Endothelial cell of umbilical vein (primary cell): ENCODE measurements at regions not wholly inside any gene's neighbourhood (a gene's known extent, or its start where the extent isn't known, plus 50 kb on each side); places are given as distances from the start of the nearest gene placed in this dataset.

Experiments used
- BruUV-seq: library from RNA; stranded (reverse); fragments of 400-500 nt; replicated peaks from 2 replicates; lab custom pipeline; 2021; lab: Mats Ljungman, UMichigan
- CTCF ChIA-PET: fragments of 300-600, 350-600 bp; sonication (Branson Sonifier 250); formaldehyde crosslinking; loops from one replicate; lab custom pipeline; 2021; ENCODE audit warnings: antibody characterized with exemption, inconsistent platforms; lab: Charles Lee
- POLR2A ChIA-PET: fragments of 300-600, 350-600 bp; sonication (Branson Sonifier 250); formaldehyde crosslinking; loops from one replicate; lab custom pipeline; 2021; ENCODE audit warnings: antibody characterized with exemption, inconsistent platforms; lab: Charles Lee
- DNase-seq: peaks from one replicate; pipeline ENCODE4 v3.0.0-alpha.2; 2011; ENCODE audit warnings: low read depth, low spot score
- FAIRE-seq: peaks from 2 replicates; lab custom pipeline; 2011; peaks lifted over from hg19 to GRCh38; lab: Jason Lieb, UNC
- H2AFZ ChIP-seq: 2 replicates; pipeline ENCODE4 v1.6.0; 2012; ENCODE audit warnings: low read depth, low read length, control low read depth, inconsistent platforms
- H3K27ac ChIP-seq: 2 replicates; pipeline ENCODE4 v1.5.1; 2011; ENCODE audit warnings: low read depth, mild to moderate bottlenecking, control low read depth, low read length, moderate library complexity; ENCODE audit not compliant: insufficient read depth
- H3K27me3 ChIP-seq, 2 experiments: 2 replicates each; pipeline versions ENCODE4 v1.6.0 to v1.6.1; 2011; ENCODE audit warnings: low read length in 2 of 2, mixed read lengths in 1 of 2; ENCODE audit not compliant: control insufficient read depth in 2 of 2, insufficient read depth in 2 of 2
- H3K36me3 ChIP-seq, 2 experiments: 2 replicates in 1 of 2; 3 replicates in 1 of 2; pipeline ENCODE4 v1.5.1; 2011; ENCODE audit warnings: low read length in 2 of 2, mild to moderate bottlenecking in 1 of 2, moderate library complexity in 1 of 2; ENCODE audit not compliant: control insufficient read depth in 2 of 2, insufficient read depth in 2 of 2; ENCODE audit errors: extremely low read depth in 1 of 2
- H3K4me1 ChIP-seq: 3 replicates; pipeline ENCODE4 v1.5.1; 2011; ENCODE audit warnings: mild to moderate bottlenecking, low read length; ENCODE audit not compliant: control insufficient read depth, insufficient read depth; ENCODE audit errors: extremely low read depth
- H3K4me2 ChIP-seq: 2 replicates; pipeline ENCODE4 v1.6.1; 2011; ENCODE audit warnings: low read length, control low read depth, mixed read lengths; ENCODE audit not compliant: insufficient read depth
- H3K4me3 ChIP-seq, 3 experiments: fragments of 200-600 bp in 1 of 3; sonication (generic), shearing (Covaris generic) in 1 of 3; replicated peaks in 1 of 3; 2 replicates each; pipeline ENCODE4 v1.5.1; 2011 to 2016; ENCODE audit warnings: control low read depth in 3 of 3, low read length in 3 of 3, mild to moderate bottlenecking in 2 of 3, inconsistent platforms in 1 of 3, low read depth in 1 of 3, moderate library complexity in 1 of 3; ENCODE audit not compliant: insufficient read depth in 1 of 3
- H3K79me2 ChIP-seq: 2 replicates; pipeline ENCODE4 v1.6.0; 2012; ENCODE audit warnings: low read length, inconsistent platforms; ENCODE audit not compliant: control insufficient read depth, insufficient read depth
- H3K9ac ChIP-seq: replicated peaks from 2 replicates; pipeline ENCODE3; 2011; ENCODE audit warnings: low read length, control low read depth; ENCODE audit not compliant: insufficient read depth; ENCODE audit errors: extremely low read depth
- H3K9me1 ChIP-seq: replicated peaks from 3 replicates; pipeline ENCODE4 v1.6.0; 2011; ENCODE audit warnings: mild to moderate bottlenecking, low read length; ENCODE audit not compliant: control insufficient read depth, insufficient read depth; ENCODE audit errors: extremely low read depth
- H3K9me3 ChIP-seq: replicated peaks from 2 replicates; pipeline ENCODE4 v1.5.1; 2012; ENCODE audit warnings: low read length, inconsistent platforms; ENCODE audit not compliant: control insufficient read depth, insufficient read depth
- H4K20me1 ChIP-seq: replicated peaks from 2 replicates; pipeline ENCODE3; 2011; ENCODE audit warnings: mild to moderate bottlenecking, low read length; ENCODE audit not compliant: control insufficient read depth, insufficient read depth; ENCODE audit errors: extremely low read depth
- EZH2 ChIP-seq: IDR thresholded peaks from 2 replicates; pipeline ENCODE4 v1.6.1; 2012; ENCODE audit warnings: borderline replicate concordance, low read depth, mild to moderate bottlenecking, moderate library complexity, low read length, inconsistent platforms; ENCODE audit not compliant: severe bottlenecking
- FOS ChIP-seq: IDR thresholded peaks from 2 replicates; pipeline ENCODE4 v1.6.1; 2011; ENCODE audit warnings: mild to moderate bottlenecking, low read length, moderate library complexity, borderline replicate concordance; ENCODE audit not compliant: insufficient read depth
- GATA2 ChIP-seq: IDR thresholded peaks from 2 replicates; pipeline ENCODE4 v1.7.0; 2011; ENCODE audit warnings: low read depth, mild to moderate bottlenecking, moderate library complexity, mixed read lengths, low read length; ENCODE audit not compliant: insufficient read length, insufficient read depth
- JUN ChIP-seq: IDR thresholded peaks from 2 replicates; pipeline ENCODE4 v1.6.1; 2011; ENCODE audit warnings: borderline replicate concordance, low read depth; ENCODE audit not compliant: insufficient read length, insufficient read depth
- MYC ChIP-seq: IDR thresholded peaks from one replicate; pipeline ENCODE4 v1.6.1; 2011; ENCODE audit warnings: mild to moderate bottlenecking, low read depth, low read length
- POLR2A ChIP-seq: IDR thresholded peaks from 2 replicates; pipeline ENCODE4 v1.6.1; 2012; ENCODE audit warnings: low read depth, mild to moderate bottlenecking, control low read depth, low read length
- POLR2AphosphoS5 ChIP-seq: IDR thresholded peaks from 2 replicates; pipeline ENCODE4 v1.6.1; 2012; ENCODE audit warnings: low read depth, mild to moderate bottlenecking, control low read depth, low read length, moderate library complexity; ENCODE audit not compliant: insufficient read depth
- dilution Hi-C: fragments of 300-500 bp; cut with MboI; formaldehyde crosslinking; loops from one replicate; pipeline ENCODE4 v1.15.0; 2019; ENCODE audit warnings: low sequenced_read_pairs; ENCODE audit not compliant: extremely low pct_ligation_motif_present
- intact Hi-C: fragments of 100-400 bp; cut with micrococcal nuclease; formaldehyde crosslinking; loops from one replicate; pipeline ENCODE4 v1.10.0; 2022
- TF ChIP-seq, protein P1 (sequence below): IDR thresholded peaks from 2 replicates; pipeline ENCODE4 v1.6.1; 2011; ENCODE audit not compliant: insufficient read depth, insufficient read length
- TF ChIP-seq, protein P2 (sequence below), 2 donors: IDR thresholded peaks; 1 replicate in 1 of 2; 2 replicates in 1 of 2; pipeline ENCODE4 v1.5.1; 2011; ENCODE audit warnings: low read length in 2 of 2, mild to moderate bottlenecking in 2 of 2, moderate library complexity in 2 of 2, control low read depth in 1 of 2, inconsistent platforms in 1 of 2, low read depth in 1 of 2; ENCODE audit not compliant: insufficient read depth in 1 of 2; ENCODE audit errors: extremely low read depth in 1 of 2

DNA sequence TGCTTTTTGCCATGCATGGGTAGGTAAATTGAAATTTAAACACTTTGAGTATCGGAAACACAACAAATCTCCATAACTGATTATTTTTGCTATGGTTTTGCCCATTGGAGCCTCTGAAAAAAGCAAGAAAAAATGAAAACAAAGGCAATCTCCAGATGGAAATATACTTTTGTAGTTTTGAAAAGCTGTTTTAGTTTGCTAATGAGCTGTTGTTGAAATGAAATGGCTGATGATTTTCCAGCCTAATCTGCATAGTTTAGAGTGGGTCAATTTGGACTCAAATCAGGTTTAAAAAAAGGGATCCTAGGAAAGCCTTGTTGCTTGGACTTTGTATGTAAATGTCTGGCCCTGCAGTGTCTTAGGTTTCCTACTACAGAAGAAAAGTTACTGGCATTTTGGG lies 285.8 kb downstream of the CAAP1 start:
- TF ChIP-seq GATA2 (no peak), POLR2AphosphoS5 (no peak), EZH2 (no peak), FOS (no peak), MYC (no peak), POLR2A (no peak), JUN (no peak)
- TF ChIP-seq, protein P1, sequence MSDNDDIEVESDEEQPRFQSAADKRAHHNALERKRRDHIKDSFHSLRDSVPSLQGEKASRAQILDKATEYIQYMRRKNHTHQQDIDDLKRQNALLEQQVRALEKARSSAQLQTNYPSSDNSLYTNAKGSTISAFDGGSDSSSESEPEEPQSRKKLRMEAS = no peak
- TF ChIP-seq, protein P2, sequence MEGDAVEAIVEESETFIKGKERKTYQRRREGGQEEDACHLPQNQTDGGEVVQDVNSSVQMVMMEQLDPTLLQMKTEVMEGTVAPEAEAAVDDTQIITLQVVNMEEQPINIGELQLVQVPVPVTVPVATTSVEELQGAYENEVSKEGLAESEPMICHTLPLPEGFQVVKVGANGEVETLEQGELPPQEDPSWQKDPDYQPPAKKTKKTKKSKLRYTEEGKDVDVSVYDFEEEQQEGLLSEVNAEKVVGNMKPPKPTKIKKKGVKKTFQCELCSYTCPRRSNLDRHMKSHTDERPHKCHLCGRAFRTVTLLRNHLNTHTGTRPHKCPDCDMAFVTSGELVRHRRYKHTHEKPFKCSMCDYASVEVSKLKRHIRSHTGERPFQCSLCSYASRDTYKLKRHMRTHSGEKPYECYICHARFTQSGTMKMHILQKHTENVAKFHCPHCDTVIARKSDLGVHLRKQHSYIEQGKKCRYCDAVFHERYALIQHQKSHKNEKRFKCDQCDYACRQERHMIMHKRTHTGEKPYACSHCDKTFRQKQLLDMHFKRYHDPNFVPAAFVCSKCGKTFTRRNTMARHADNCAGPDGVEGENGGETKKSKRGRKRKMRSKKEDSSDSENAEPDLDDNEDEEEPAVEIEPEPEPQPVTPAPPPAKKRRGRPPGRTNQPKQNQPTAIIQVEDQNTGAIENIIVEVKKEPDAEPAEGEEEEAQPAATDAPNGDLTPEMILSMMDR (IDR thresholded peaks at IDR 0.05; ENCODE audit: extremely low read depth in 1 of 2, insufficient read depth in 1 of 2, low read depth in 1 of 2, low read length in 2 of 2) = no peak
- H3K4me3 ChIP-seq = no peak overlapping the region
- H3K9me3 ChIP-seq = no peaks in the 10 kb centered on the region
- H3K36me3 ChIP-seq = no peaks in the 10 kb centered on the region
- dilution Hi-C loops (no loop called here), intact Hi-C loops (no loop called here)
- no peaks in the 10 kb centered on the region for H3K4me1 ChIP-seq
- no peak overlapping the region for H2AFZ ChIP-seq
- H3K27ac ChIP-seq = no peak overlapping the region
- ChIA-PET CTCF (no interaction called here), POLR2A (no interaction called here)
- H3K27me3 ChIP-seq = no peaks in the 10 kb centered on the region
- H3K9ac ChIP-seq = no peak overlapping the region
- H4K20me1 ChIP-seq = no peaks in the 10 kb centered on the region
- FAIRE-seq (no peak), DNase-seq (no peak)
- H3K9me1 ChIP-seq = no peaks in the 10 kb centered on the region
- H3K79me2 ChIP-seq = no peaks in the 10 kb centered on the region
- BruUV-seq = no TSS peak
- H3K4me2 ChIP-seq = no peak overlapping the region
